DND-41 (cell line): ENCODE measurements at regions not wholly inside any gene's neighbourhood (a gene's known extent, or its start where the extent isn't known, plus 50 kb on each side); places are given as distances from the start of the nearest gene placed in this dataset.

Experiments used
- ATAC-seq: fragments of 200-7000 bp; cut with Tn5 transposase; 3 replicates; pipeline ENCODE4 v1.9.1; 2021; ENCODE audit warnings: low read depth; ENCODE audit not compliant: insufficient read depth
- DNase-seq: peaks from one replicate; pipeline ENCODE4 v3.0.0-alpha.2; 2020
- H2AFZ ChIP-seq: 2 replicates; pipeline ENCODE4 v1.6.0; 2012; ENCODE audit warnings: low read depth, low read length
- H3K27ac ChIP-seq: 2 replicates; pipeline ENCODE4 v1.5.1; 2012; ENCODE audit warnings: low read length, inconsistent platforms
- H3K27me3 ChIP-seq: fragments of 200-600 bp; sonication (generic); 2 replicates; pipeline ENCODE4 v1.6.0; 2012; ENCODE audit warnings: low read length, mild to moderate bottlenecking, inconsistent platforms; ENCODE audit not compliant: insufficient read depth, poor library complexity
- H3K36me3 ChIP-seq: 2 replicates; pipeline ENCODE4 v1.5.1; 2012; ENCODE audit warnings: low read length, inconsistent platforms; ENCODE audit not compliant: insufficient read depth
- H3K4me1 ChIP-seq: 2 replicates; pipeline ENCODE4 v1.5.1; 2012; ENCODE audit warnings: mild to moderate bottlenecking, low read length; ENCODE audit not compliant: insufficient read depth
- H3K4me2 ChIP-seq: 2 replicates; pipeline ENCODE4 v1.6.0; 2012; ENCODE audit warnings: mild to moderate bottlenecking, moderate library complexity, low read length, inconsistent platforms; ENCODE audit not compliant: insufficient read depth
- H3K4me3 ChIP-seq, 2 experiments: fragments of 200-600 bp in 1 of 2; shearing (Covaris generic) in 1 of 2; 2 replicates each; pipeline ENCODE4 v1.5.1; 2012 to 2016; ENCODE audit warnings: inconsistent platforms in 2 of 2, low read length in 2 of 2, mild to moderate bottlenecking in 2 of 2, low read depth in 1 of 2, moderate library complexity in 1 of 2
- H3K79me2 ChIP-seq: 2 replicates; pipeline ENCODE4 v1.6.0; 2012; ENCODE audit warnings: low read length, inconsistent platforms; ENCODE audit not compliant: insufficient read depth
- H3K9ac ChIP-seq: 2 replicates; pipeline ENCODE4 v1.6.0; 2012; ENCODE audit warnings: low read depth, mild to moderate bottlenecking, inconsistent platforms, low read length, moderate library complexity
- H3K9me3 ChIP-seq: 2 replicates; pipeline ENCODE4 v1.5.1; 2012; ENCODE audit warnings: low read length, moderate library complexity, mild to moderate bottlenecking, inconsistent platforms; ENCODE audit not compliant: insufficient read depth, severe bottlenecking
- H4K20me1 ChIP-seq: 2 replicates; pipeline ENCODE4 v1.6.0; 2012; ENCODE audit warnings: low read length; ENCODE audit not compliant: insufficient read depth
- CTCF ChIP-seq: IDR thresholded peaks from 2 replicates; pipeline ENCODE4 v1.5.1; 2012; ENCODE audit warnings: borderline replicate concordance, low read length, moderate library complexity, mild to moderate bottlenecking; ENCODE audit not compliant: poor library complexity, severe bottlenecking; ENCODE audit errors: extremely low read depth
- EZH2 ChIP-seq: IDR thresholded peaks from 3 replicates; pipeline ENCODE4 v1.6.1; 2012; ENCODE audit warnings: borderline replicate concordance, low read depth, mild to moderate bottlenecking, moderate library complexity, low read length, inconsistent platforms; ENCODE audit not compliant: severe bottlenecking

- Histone ChIP-seq H3K27ac (no peak overlapping the region), H3K4me1 (no peaks in the 10 kb centered on the region), H3K36me3 (no peaks in the 10 kb centered on the region), H2AFZ (no peak overlapping the region), H3K4me3 (no peak overlapping the region), H3K27me3 (peaks cover 5% of the 10 kb centered on the region), H4K20me1 (no peaks in the 10 kb centered on the region), H3K9ac (no peak overlapping the region), H3K4me2 (no peak overlapping the region), H3K79me2 (no peaks in the 10 kb centered on the region), H3K9me3 (no peaks in the 10 kb centered on the region)
- TF ChIP-seq CTCF (no peak), EZH2 (no peak)
- ATAC-seq (no peak), DNase-seq (no peak)
Measured at GRCh38 chr10:14435976-14436632, 105.4 kb upstream of the FRMD4A start.

GRCh38 chr10:14433147-14433546 lies 102.4 kb upstream of the FRMD4A start:
- H3K4me1 ChIP-seq: no peaks in the 10 kb centered on the region
- TF ChIP-seq EZH2 (no peak), CTCF (no peak)

GRCh38 chr10:14431868-14432267 lies 101.1 kb upstream of the FRMD4A start:
- DNase-seq: no peak
- no peaks in the 10 kb centered on the region for H3K27me3 ChIP-seq

More at GRCh38 chr10:14433147-14433546, 102.4 kb upstream of the FRMD4A start:
- Histone ChIP-seq H3K9me3 (no peaks in the 10 kb centered on the region), H3K27me3 (no peaks in the 10 kb centered on the region), H2AFZ (no peak overlapping the region), H3K4me3 (no peak overlapping the region), H3K4me2 (no peak overlapping the region), H3K9ac (no peak overlapping the region), H3K79me2 (no peaks in the 10 kb centered on the region), H3K27ac (no peak overlapping the region), H3K36me3 (no peaks in the 10 kb centered on the region), H4K20me1 (no peaks in the 10 kb centered on the region)
- DNase-seq: no peak
- no peak for ATAC-seq

More at GRCh38 chr10:14431868-14432267, 101.1 kb upstream of the FRMD4A start:
- no peak for TF ChIP-seq CTCF
- no peak for TF ChIP-seq EZH2
- Histone ChIP-seq H3K9ac (no peak overlapping the region), H3K9me3 (no peaks in the 10 kb centered on the region), H3K4me2 (no peak overlapping the region), H3K36me3 (no peaks in the 10 kb centered on the region), H4K20me1 (no peaks in the 10 kb centered on the region), H3K4me3 (no peak overlapping the region), H3K79me2 (no peaks in the 10 kb centered on the region), H3K27ac (no peak overlapping the region), H2AFZ (no peak overlapping the region), H3K4me1 (no peaks in the 10 kb centered on the region)
- ATAC-seq: no peak
